Activated CD4-positive, alpha-beta T cell treated with anti-CD3 and anti-CD28 coated beads for 1 hour (primary cell): ENCODE measurements at regions not wholly inside any gene's neighbourhood (a gene's known extent, or its start where the extent isn't known, plus 50 kb on each side); places are given as distances from the start of the nearest gene placed in this dataset.
"Not testable (repeated sequence)": the region's sequence is repeated elsewhere in the genome, so short reads cannot be mapped to it uniquely, and the experiment has no call there.

ENCODE experiments used
- DNase-seq: peaks from one replicate; pipeline ENCODE4 v3.0.0-alpha.2; 2020

DNA sequence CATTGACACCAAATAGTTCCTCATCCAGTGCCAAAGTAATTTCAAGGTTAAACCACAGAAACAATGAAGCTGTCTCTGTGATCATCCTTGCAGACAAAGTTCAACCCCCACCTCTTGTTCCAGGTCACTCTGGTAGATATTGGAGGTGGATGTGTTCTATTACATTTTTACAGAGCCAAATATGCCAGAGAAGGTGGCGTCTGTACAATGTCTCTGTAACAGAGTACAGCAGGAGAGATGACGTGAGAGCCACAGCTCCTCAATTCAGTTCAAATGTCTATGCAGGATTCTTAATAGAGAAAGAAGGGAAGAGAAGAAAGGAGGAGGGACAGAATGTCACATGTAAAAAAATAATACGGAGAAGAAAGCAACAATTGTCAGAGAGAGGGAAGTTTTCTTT lies 268.3 kb upstream of the OR4E1 start:
- DNase-seq: no peak

DNA sequence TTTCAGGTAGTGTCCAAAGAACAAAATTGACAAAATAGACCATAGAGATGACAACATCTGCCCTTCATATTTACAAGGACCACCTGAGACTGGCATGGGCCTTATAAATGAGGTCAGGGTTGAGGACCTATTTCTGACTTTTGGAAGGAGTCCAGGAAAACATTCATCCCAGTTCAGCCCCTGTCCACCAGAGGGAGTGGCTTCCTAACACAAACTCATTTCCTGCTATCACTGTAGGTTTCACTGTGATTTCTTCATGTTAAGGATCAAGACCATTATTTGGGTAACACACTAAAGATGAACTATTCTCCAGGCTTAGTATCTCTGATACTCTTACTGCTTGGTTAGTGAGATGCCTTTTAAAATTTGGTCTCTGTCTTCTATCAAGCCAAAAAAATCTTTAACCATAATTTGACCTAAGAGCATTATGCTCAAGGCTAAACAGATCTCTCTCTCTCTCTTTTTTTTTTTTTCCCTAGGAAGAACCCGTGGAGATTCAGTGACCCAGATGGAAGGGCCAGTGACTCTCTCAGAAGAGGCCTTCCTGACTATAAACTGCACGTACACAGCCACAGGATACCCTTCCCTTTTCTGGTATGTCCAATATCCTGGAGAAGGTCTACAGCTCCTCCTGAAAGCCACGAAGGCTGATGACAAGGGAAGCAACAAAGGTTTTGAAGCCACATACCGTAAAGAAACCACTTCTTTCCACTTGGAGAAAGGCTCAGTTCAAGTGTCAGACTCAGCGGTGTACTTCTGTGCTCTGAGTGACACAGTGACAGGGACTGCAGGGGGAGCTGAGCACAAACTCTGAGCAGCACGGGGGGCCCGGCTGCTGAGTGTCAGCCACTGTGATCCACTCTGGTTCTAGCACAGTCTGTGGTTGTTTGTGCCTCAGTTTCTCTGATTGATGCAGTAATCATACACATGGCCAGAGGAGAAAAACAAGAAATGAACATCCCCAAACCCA lies 267.6 kb upstream of the OR4E1 start:
- DNase-seq: no peak

DNA sequence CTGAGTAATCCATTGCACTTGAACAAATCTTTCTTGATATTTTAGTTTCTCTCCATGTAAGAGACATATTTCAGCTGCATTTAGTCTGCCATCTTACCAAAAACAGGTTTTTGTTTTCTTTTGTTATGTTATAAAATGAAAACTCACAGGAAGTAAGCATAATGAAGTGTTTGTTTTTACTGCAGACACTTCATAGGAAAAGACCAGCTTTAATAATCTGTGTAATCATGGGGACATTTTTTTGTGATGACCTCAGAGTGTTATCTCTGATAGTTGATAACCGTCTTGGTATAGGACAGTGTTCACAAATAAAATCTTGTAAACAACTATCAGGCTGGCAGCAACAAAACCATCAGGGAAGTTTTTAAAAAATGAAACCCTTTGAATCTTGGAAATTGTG lies 266.2 kb upstream of the OR4E1 start:
- no peak for DNase-seq

DNA sequence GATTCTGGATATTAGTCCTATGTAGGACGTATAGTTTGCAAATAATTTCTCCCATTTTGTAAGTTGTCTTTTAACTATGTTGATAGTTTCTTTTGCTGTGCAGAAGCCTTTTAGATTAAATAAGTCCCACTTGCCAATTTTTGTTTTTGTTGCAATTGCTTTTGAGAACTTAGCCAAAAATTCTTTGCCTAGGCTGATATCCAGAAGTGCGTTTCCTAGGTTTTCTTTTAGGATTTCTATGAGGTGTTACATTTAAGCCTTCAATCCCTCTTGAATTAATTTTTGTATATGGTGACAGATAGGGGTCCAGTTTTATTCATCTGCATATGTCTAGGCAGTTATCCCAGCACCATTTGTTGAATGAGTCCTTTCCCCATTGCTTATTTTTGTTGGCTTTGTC lies 264.4 kb upstream of the OR4E1 start:
- DNase-seq: no peak

DNA sequence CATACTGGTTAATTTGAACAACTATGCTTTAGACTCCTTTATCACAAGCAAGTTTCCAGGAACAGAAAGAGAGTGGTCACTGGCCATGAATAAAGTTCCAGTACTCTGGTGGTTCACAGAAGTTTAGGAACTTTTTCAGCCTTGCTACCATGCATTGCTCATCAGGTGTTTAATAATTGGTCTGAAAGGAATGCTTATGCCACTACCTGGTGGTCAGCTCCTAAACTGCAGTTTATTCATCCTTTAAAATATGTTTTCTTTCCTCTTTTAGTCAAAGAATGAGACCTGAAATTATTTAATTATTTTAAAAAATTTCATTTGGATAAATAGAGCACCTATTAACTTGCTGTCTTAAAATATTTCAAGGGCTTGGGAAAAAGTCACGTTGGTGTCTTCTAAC lies 260.1 kb upstream of the OR4E1 start:
- no peak for DNase-seq

DNA sequence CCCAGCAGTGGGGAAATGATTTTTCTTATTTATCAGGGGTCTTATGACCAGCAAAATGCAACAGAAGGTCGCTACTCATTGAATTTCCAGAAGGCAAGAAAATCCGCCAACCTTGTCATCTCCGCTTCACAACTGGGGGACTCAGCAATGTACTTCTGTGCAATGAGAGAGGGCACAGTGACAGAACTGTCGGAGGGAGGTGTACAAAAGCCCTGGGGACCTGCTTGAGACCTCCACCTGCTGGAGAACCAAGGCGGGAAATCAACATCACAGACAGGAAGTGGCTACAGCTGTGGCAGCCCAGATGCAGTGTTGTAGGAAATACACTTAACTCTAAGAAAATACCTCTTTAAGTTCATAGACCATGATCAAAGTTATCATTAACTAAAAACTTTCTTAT lies 250.9 kb upstream of the OR4E1 start:
- peak; percentile 38 for DNase-seq

DNA sequence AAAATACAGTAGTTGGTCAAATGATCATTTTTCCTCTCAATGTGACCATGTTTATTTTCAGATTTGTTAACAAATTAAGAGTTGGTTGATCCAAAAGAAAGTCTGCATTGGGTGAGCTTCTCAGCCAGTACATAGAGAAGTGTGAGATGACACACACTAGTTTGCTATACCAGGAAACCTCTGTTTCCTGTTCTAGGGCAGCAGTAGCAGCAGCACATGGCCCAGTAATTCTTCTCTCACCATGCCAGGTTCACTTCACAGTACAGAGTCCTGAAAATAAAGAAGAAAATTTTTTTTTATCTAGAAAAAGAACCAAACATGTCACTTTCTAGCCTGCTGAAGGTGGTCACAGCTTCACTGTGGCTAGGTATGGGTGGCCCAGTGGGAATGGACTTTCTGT lies 250.2 kb upstream of the OR4E1 start:
- no peak for DNase-seq

DNA sequence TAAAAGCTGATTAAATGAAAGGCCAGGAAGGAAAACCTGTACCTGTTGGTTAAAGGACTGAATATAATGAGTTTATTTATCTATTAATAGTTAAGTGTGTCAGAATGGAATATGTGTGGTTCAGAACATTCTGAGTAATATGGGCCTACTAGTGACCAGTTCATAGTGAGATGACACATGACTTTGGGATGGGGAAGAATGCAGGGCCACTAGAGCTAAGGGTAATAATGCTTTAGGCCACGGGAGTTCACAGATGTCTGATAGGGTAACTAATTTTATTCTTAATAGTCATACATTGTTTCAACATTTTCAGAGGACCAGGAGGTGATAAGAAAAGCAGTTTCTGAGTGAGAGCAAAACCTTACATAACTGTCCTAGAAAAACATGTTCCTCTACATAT lies 247.8 kb upstream of the OR4E1 start:
- no peak for DNase-seq

DNA sequence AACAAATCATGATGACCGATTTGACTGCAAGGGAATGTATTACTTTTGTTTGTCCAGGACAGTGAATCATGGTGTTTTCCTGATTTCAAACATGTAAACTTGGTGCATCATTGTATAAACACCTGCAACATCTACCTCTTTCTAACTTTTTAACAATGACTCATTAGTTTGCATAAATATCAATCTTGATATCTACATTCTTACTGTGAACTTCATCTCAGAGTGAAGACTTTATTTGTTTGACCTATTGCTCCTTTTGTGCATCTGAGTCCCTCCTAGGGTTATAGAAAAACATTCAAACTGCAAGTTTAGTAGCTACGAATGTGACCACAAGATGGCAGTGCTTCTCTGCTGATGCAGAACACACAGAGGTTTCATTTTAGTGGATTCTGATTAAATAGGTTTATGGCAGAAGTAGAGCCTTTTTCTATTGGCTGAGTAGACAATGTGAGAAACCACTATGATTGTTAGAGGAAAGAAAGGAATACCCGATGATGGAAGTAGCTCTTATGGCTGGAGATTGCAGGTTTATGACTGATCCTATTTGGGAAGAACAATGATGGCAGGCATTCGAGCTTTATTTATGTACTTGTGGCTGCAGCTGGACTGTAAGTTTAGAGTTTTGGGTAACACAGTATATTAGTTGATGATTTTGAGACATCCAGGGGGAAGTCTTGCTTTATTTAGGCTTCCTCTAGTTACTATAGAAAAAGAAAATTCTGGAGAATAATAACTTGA lies 244.2 kb upstream of the OR4E1 start:
- no peak for DNase-seq

DNA sequence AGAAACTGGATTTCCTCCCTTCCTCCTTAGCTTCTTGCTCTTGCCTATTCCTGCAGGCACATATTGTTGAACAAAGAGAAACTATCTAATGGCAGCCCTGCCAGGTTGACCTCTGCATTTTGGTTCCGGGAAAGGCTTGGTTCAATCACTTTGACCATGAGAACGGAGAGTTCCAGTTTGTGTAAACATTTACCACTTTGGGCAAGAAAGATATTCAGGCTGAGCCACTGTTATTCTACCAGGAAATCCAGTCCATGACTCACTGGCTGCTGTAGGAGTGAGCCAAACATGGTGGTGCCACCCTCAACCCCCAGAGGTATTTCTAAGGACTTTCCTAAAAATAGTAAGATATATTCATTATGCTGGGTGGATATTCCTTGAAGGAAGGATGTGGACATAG lies 242.2 kb upstream of the OR4E1 start:
- DNase-seq: no peak

DNA sequence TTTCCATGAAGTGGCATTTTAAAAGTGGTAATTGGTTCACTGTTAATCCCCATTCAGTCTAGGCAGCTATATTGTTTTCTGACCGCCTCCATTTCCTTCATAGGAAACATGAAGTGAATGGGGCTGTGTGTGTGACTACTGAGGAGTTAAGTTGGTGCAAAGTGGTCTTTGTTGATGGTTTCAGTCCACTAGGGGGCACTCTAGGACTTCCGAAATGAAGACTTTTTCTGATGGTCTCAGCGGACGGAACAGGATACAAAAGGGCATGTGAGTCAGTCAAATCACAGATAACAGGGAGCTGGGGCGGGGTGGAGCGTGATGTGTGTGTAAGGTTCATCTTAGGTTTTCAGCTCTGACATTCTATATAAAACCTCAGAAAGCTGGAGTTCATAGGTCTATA lies 240.1 kb upstream of the OR4E1 start:
- peak; percentile 58 for DNase-seq

DNA sequence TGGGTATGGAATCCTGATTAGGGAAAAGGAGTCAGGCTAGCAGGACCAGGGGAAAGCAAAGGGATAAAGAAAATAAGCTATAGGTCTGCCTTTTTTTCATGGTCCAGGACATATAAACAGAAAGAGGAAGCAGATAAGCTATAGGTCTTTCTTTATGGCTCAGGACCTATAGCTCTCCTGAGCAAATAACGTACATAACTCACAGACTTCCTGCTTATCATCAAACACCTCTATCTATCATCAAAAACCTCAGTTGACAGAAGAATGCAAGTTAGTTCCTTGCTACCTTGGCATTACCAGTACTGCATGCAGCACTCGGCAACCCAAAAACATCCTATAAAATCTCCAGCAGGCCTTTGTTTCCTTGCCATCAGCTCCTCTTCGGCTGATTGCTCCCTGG lies 238.7 kb upstream of the OR4E1 start:
- no peak for DNase-seq

DNA sequence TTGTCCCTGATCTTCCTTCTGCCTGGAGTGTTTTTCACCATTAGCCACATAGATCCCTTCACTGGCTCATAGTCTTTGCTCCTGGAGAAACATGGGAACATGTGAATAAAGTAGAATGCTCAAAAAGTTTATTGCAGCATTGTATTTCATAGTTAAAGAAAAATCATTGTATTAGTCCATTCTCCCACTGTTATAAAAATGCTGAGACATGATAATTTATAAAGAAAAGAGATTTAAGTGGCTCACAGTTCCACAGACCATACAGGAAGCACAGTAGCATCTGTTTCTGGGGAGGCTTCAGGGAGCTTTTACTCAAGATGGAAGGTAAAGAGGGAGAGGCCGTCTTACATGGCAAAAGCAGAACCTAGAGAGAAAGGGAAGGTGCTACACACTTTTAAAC lies 238.3 kb upstream of the OR4E1 start:
- no peak for DNase-seq

DNA sequence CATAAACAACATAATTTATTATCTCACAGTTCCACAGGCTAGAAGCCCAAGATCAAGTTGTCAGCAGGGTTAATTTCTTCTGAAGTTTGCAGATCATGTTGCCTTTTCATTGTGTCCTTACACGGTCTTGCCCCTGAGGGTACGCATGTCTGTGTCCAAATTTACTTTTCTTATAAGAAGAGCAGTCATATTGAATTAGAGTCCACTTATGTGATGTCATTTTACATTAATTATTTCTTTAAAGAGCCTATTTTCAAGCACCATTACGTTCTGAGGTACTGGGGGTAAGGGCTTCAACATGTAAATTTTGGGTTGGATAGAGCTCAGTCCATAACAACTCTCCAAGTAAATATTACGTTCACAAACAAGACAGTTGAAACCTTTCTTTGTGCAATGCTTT lies 236.6 kb upstream of the OR4E1 start:
- DNase-seq: no peak

DNA sequence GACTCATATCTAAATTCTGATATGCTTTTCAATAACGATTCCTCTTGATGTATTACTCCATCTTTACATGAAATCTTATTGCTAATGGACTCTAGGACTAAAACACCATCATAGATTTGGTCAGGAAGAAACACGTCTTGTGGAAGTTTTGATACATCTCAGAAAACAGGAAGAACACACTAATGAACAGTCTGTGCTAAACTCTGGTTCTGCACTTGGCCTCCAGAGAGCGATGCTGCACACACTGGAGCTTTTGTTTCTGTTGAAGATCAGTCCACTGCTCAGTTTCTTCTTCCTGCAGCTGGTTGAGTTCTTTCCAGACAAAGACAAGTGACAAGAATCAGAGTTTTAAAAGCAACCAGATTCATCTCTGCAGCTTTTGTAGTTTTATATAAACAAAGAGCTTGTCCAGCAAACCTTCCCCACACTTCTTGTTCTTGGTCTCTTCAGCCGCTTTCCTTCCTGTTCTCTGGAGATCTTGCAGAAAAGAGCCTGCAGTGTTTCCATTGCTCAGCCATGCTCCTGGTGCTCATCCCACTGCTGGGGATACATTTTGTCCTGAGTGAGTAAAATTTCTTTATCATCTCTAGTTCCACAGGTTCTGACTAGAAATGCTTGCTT lies 229.1 kb upstream of the OR4E1 start:
- DNase-seq: no peak

DNA sequence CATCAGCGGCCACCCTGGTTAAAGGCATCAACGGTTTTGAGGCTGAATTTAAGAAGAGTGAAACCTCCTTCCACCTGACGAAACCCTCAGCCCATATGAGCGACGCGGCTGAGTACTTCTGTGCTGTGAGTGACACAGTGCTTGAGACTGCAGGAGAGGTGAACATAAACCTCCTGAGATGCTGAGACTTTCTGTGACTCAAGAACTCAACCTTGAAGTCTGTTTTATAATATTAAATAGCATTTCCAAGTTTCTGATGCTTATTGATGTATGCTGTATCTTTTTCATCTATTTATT lies 221.2 kb upstream of the OR4E1 start:
- DNase-seq: not testable (repeated sequence)

DNA sequence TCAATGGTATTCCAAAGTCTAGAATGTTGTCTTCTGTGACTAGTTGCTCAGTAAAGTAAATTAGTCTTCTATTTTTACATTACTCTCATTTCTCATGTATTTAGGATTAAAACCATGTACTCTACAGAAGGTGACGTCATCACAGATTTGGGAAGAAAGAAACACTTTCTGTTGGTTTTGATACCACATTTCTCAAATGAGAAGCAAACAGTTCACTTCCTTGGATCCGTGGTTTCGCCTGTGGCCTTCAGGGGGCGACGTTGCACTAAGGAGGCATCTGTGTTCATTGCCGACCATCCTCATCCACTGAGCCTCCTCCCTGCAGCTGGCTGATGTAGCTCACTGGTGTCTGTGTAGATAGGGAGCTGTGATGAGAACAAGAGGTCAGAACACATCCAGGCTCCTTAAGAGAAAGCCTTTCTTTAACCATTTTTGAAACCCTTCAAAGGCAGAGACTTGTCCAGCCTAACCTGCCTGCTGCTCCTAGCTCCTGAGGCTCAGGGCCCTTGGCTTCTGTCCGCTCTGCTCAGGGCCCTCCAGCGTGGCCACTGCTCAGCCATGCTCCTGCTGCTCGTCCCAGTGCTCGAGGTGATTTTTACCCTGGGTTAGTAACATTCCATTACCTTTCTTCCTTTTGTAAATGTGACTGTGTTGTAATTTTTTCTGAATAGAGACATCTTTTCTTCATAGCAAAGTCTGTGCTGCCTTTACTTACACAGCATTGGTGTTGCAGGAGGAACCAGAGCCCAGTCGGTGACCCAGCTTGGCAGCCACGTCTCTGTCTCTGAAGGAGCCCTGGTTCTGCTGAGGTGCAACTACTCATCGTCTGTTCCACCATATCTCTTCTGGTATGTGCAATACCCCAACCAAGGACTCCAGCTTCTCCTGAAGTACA lies 220.6 kb upstream of the OR4E1 start:
- peak; percentile 33 for DNase-seq

DNA sequence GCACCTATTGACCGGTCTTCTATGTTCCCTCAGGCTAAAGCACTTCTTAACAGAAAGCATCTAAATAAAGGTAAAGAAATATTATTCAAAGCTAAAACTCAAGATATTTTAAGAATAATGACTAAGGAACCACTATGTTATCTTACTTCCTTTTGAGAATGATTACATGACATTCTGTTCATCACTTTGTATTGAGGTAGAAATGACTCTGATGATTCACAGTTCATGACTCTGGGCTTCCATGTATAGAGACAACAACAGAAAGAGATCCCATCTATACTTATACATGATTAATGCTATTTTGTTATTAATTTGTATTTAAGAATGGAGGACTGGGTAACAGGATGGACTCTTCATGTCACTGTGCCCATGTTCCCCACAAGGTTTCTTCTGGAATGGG lies 218.3 kb upstream of the OR4E1 start:
- no peak for DNase-seq

DNA sequence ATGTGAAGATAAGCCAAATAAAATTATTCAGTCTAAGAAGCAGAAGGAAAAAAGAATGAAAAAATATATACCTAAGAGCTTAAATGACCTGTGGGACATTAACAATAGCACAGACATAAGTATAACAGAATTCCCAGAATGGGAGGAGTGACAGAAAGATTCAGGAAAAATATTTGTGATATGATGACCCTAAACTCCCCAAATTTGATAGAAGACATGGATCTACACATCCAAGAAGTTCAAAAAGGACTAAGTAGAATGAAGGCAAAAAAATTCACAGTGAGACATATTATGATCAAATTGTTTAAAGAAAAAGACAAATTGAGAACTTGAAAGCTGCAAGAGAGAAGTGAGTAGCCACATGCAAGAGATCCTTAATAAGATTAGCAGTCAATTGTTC lies 211.4 kb upstream of the OR4E1 start:
- no peak for DNase-seq

DNA sequence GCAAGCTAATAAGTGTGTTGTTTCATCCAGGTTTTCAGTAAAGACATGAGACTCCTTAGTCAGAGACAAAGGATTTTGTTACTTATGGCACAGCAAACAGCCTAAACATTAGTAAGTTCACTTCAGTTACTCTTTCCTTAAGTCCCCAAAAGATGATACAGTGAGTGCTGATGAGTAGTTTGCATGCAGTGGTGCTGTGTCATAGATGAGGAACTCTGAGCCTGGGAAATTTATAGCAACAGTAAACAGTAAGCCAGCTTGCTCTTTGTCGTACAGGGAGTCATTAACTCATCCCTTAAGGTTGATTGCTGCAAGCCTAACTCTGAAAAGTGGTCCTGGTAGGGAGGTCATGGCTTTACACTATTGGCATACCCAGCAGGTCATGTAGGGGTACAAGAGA lies 208.6 kb upstream of the OR4E1 start:
- DNase-seq: no peak

DNA sequence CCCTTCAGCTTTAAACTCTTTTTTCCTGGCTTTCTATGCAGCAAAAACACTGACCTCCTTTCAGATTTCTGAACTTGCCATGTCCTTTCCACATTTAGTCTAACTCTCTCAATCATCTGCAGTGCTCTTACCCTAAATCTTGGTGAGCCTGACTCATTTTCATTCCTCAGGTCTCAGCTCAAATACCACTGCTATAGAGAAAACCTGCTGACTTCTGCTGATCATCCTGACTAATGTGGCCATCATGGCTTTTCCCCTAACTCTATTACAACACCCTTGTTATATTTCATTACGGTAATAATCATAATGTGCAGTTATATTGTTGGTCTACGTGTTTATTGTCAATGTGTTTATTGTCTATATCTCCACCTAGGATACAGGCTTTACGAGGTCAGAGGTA lies 207.3 kb upstream of the OR4E1 start:
- DNase-seq: no peak

DNA sequence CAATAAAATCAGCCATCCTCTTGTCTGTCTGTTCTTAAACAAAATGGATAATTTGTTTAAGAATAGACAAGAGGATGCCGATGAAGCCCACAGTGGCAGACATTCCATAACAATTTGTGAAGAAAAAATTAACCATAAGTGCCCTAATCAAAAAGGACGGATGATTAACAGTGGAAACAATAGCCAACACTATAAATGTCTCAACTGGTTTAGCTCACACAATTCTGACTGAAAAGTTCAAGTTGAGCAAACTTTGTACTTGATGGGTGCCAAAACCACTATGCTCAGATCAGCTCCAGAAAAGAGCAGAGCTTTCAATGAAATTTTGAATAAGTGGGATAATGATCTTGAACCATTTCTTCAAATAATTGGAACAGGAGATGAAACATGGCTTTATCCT lies 202.2 kb upstream of the OR4E1 start:
- DNase-seq: no peak

DNA sequence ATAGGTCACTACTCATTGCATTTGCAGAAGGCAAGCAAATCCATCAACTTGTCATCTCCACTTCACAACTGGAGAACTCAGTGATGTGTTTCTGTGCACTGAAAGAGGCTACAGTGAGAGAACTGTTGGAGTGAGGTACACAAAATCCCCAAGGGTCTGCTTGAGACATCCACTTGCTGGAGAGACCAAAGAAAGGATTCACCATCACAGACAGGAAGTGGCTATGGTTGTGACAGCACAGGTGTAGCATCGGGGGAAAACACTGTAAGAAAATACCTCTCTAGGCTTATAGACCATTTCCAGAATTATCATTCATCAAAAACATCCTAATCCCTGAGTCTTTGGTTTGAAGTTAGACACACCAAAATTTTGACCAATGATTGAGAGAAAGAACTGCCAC lies 201.3 kb upstream of the OR4E1 start:
- no peak for DNase-seq
